Caco-2 (cell line): ENCODE measurements at regions not wholly inside any gene's neighbourhood (a gene's known extent, or its start where the extent isn't known, plus 50 kb on each side); places are given as distances from the start of the nearest gene placed in this dataset.
A peak's percentile ranks its signal among the peaks of the same experiment; 100 is the strongest.

Experiments
- BruUV-seq: library from RNA; stranded (reverse); fragments of 400-500 nt; replicated peaks from 2 replicates; lab custom pipeline; 2021; lab: Mats Ljungman, UMichigan
- CTCF ChIA-PET: fragments of 300-600 bp; sonication (Branson Sonifier 250); formaldehyde crosslinking; loops from one replicate; lab custom pipeline; 2022; ENCODE audit warnings: antibody characterized with exemption; lab: Charles Lee
- POLR2A ChIA-PET: fragments of 300-600 bp; sonication (Branson Sonifier 250); formaldehyde crosslinking; loops from one replicate; lab custom pipeline; 2022; ENCODE audit warnings: antibody characterized with exemption; lab: Charles Lee
- DNase-seq, 2 experiments: peaks; one replicate each; pipeline versions ENCODE4 v3.0.0 to v3.0.0-alpha.2; 2020 to 2022
- H3K27me3 ChIP-seq: replicated peaks from 2 replicates; pipeline ENCODE4 v1.6.0; 2011; ENCODE audit warnings: low read length; ENCODE audit not compliant: control insufficient read depth, insufficient read depth
- H3K36me3 ChIP-seq: 2 replicates; pipeline ENCODE4 v1.5.1; 2011; ENCODE audit warnings: low read length; ENCODE audit not compliant: control insufficient read depth, insufficient read depth
- H3K4me1 ChIP-seq: fragments of 250-450 bp; sonication (Bioruptor Pico); 2 replicates; pipeline ENCODE4 v1.5.1; 2020; ENCODE audit warnings: mild to moderate bottlenecking
- H3K4me3 ChIP-seq: 2 replicates; pipeline ENCODE4 v1.5.1; 2011; ENCODE audit warnings: low read depth, mild to moderate bottlenecking, control low read depth, low read length
- H3K9me3 ChIP-seq: fragments of 250-450 bp; sonication (Bioruptor Pico); 2 replicates; pipeline ENCODE4 v1.5.1; 2020; ENCODE audit warnings: mild to moderate bottlenecking, moderate library complexity
- H3K27ac Mint-ChIP-seq: one replicate; pipeline ENCODE4 v1.8.0; 2022; ENCODE audit warnings: mixed read lengths; ENCODE audit not compliant: unreplicated experiment
- H3K27me3 Mint-ChIP-seq: one replicate; pipeline ENCODE4 v1.8.0; 2022; ENCODE audit warnings: mixed read lengths; ENCODE audit not compliant: insufficient read depth, unreplicated experiment
- H3K36me3 Mint-ChIP-seq: one replicate; pipeline ENCODE4 v1.8.0; 2022; ENCODE audit warnings: mild to moderate bottlenecking, mixed read lengths; ENCODE audit not compliant: insufficient read depth, unreplicated experiment
- H3K4me1 Mint-ChIP-seq: one replicate; pipeline ENCODE4 v1.8.0; 2022; ENCODE audit warnings: low read depth, mixed read lengths; ENCODE audit not compliant: unreplicated experiment
- H3K4me3 Mint-ChIP-seq: one replicate; pipeline ENCODE4 v1.8.0; 2022; ENCODE audit warnings: mild to moderate bottlenecking, moderate library complexity, mixed read lengths; ENCODE audit not compliant: unreplicated experiment
- H3K9me3 Mint-ChIP-seq: one replicate; pipeline ENCODE4 v1.8.0; 2022; ENCODE audit warnings: mixed read lengths; ENCODE audit not compliant: unreplicated experiment
- CTCF ChIP-seq, 2 experiments: fragments of 200-600 bp in 1 of 2; IDR thresholded peaks; 1 replicate in 1 of 2; 2 replicates in 1 of 2; pipeline versions ENCODE4 v1.5.1 to v1.8.0; 2011 to 2022; ENCODE audit warnings: antibody characterized with exemption in 1 of 2, control low read depth in 1 of 2, inconsistent platforms in 1 of 2, low read depth in 1 of 2, low read length in 1 of 2, mild to moderate bottlenecking in 1 of 2, moderate library complexity in 1 of 2; ENCODE audit not compliant: insufficient read depth in 1 of 2, severe bottlenecking in 1 of 2, unreplicated experiment in 1 of 2
- intact Hi-C: fragments of 100-400 bp; cut with micrococcal nuclease; formaldehyde crosslinking; loops from one replicate; pipeline ENCODE4 v1.10.0; 2022; ENCODE audit not compliant: unreplicated experiment

GRCh38 chr17:68699936-68700335 lies 98.8 kb upstream of the FAM20A start:
- intact Hi-C loops: loop anchor here (2.0 kb wide), 1 partner anchor 59 kb away; no protein-coding TSS in a partner anchor
- no TSS peak for BruUV-seq
- CTCF ChIA-PET: no interaction called here

GRCh38 chr17:68698746-68699145 lies 97.6 kb upstream of the FAM20A start:
- H3K4me1 Mint-ChIP-seq: peaks cover 22% of the 10 kb centered on the region
- peaks cover 24% of the 10 kb centered on the region for H3K9me3 Mint-ChIP-seq
- H3K27me3 Mint-ChIP-seq: no peaks in the 10 kb centered on the region
- ChIA-PET POLR2A (interaction anchor here (0.5 kb wide), 1 partner anchor 137 kb away, joined by 3 read pairs; no protein-coding TSS in a partner anchor), CTCF (interaction anchor here (0.6 to 1.2 kb wide), 2 partner anchors 42 to 213 kb away, joined by 3 to 4 read pairs; no protein-coding TSS in a partner anchor)
- no peak overlapping the region for H3K4me3 Mint-ChIP-seq
- Histone ChIP-seq H3K36me3 (no peaks in the 10 kb centered on the region), H3K4me1 (peaks cover 41% of the 10 kb centered on the region), H3K9me3 (no peaks in the 10 kb centered on the region; the same call in 1 of the 2 replicates), H3K4me3 (no peak overlapping the region), H3K27me3 (no peaks in the 10 kb centered on the region)
- BruUV-seq: no TSS peak
- H3K27ac Mint-ChIP-seq: no peak overlapping the region
- no peak for DNase-seq
- TF ChIP-seq CTCF (IDR thresholded peaks at IDR 0.05; ENCODE audit: insufficient read depth in 1 of 2, low read depth in 1 of 2, low read length in 1 of 2, severe bottlenecking in 1 of 2, unreplicated experiment in 1 of 2): no peak
- H3K36me3 Mint-ChIP-seq: no peaks in the 10 kb centered on the region
- intact Hi-C loops: no loop called here

More at GRCh38 chr17:68699936-68700335, 98.8 kb upstream of the FAM20A start:
- DNase-seq: no peak
- H3K4me3 Mint-ChIP-seq: no peak overlapping the region
- H3K4me1 ChIP-seq: peaks cover 41% of the 10 kb centered on the region
- H3K9me3 Mint-ChIP-seq: peaks cover 24% of the 10 kb centered on the region
- no peak overlapping the region for H3K4me3 ChIP-seq
- H3K27me3 Mint-ChIP-seq: no peaks in the 10 kb centered on the region
- TF ChIP-seq CTCF (IDR thresholded peaks at IDR 0.05; ENCODE audit: insufficient read depth in 1 of 2, low read depth in 1 of 2, low read length in 1 of 2, severe bottlenecking in 1 of 2, unreplicated experiment in 1 of 2): no peak
- no peak overlapping the region for H3K27ac Mint-ChIP-seq
- H3K36me3 Mint-ChIP-seq: no peaks in the 10 kb centered on the region
- H3K27me3 ChIP-seq: no peaks in the 10 kb centered on the region
- no peaks in the 10 kb centered on the region for H3K36me3 ChIP-seq
- POLR2A ChIA-PET: interaction anchor here (1.0 kb wide), 1 partner anchor 34 kb away, joined by 3 read pairs; no protein-coding TSS in a partner anchor
- H3K9me3 ChIP-seq: no peaks in the 10 kb centered on the region; the same call in 1 of the 2 replicates
- H3K4me1 Mint-ChIP-seq: peaks cover 24% of the 10 kb centered on the region

- H3K9me3 ChIP-seq: no peaks in the 10 kb centered on the region; the same call in 1 of the 2 replicates
- intact Hi-C loops: no loop called here
- ChIA-PET CTCF (interaction anchor here (0.6 to 1.2 kb wide), 2 partner anchors 43 to 164 kb away, joined by 4 to 12 read pairs; no protein-coding TSS in a partner anchor), POLR2A (no interaction called here)
- no peaks in the 10 kb centered on the region for H3K27me3 ChIP-seq
- H3K4me1 Mint-ChIP-seq: peaks cover 22% of the 10 kb centered on the region
- BruUV-seq: no TSS peak
- H3K36me3 Mint-ChIP-seq: no peaks in the 10 kb centered on the region
- H3K4me3 ChIP-seq: no peak overlapping the region
- TF ChIP-seq CTCF (IDR thresholded peaks at IDR 0.05; ENCODE audit: insufficient read depth in 1 of 2, low read depth in 1 of 2, low read length in 1 of 2, severe bottlenecking in 1 of 2, unreplicated experiment in 1 of 2): no peak
- no peak overlapping the region for H3K27ac Mint-ChIP-seq
- H3K27me3 Mint-ChIP-seq: no peaks in the 10 kb centered on the region
- DNase-seq: peak; percentile 24 to 56
- H3K36me3 ChIP-seq: no peaks in the 10 kb centered on the region
- no peak overlapping the region for H3K4me3 Mint-ChIP-seq
- H3K9me3 Mint-ChIP-seq: peaks cover 16% of the 10 kb centered on the region
- peaks cover 41% of the 10 kb centered on the region for H3K4me1 ChIP-seq
These were observed 96.7 kb upstream of the FAM20A start for GRCh38 chr17:68697850-68698361.
